ENCODE measurements at regions not wholly inside any gene's neighbourhood (a gene's known extent, or its start where the extent isn't known, plus 50 kb on each side); places are given as distances from the start of the nearest gene placed in this dataset.

- intact Hi-C loops (cut with DNase I), result no loop called here
- H3K4me1 ChIP-seq, result no peaks in the 10 kb centered on the region
- 64 to 94% (median 94%) methylated on average over 2 to 3 of the region's 3 CpGs for WGBS, 4 donors
- ATAC-seq (no peak), DNase-seq (no peak)
- no peaks in the 10 kb centered on the region for H3K9me3 ChIP-seq
- TF ChIP-seq POLR2A (IDR thresholded peaks at IDR 0.05) (no peak), CTCF (IDR thresholded peaks at IDR 0.05) (no peak)
- H3K36me3 ChIP-seq, result no peaks in the 10 kb centered on the region
- H3K27ac ChIP-seq, result no peak overlapping the region
- peaks cover 0 to 12% (median 0%) of the 10 kb centered on the region in 9 donors for H3K27me3 ChIP-seq
- H3K4me3 ChIP-seq, result no peak overlapping the region
Observed at GRCh38 chr10:80787952-80788351, 250.2 kb downstream of the SH2D4B start.

- intact Hi-C loops (cut with DNase I), result no loop called here
- TF ChIP-seq CTCF (IDR thresholded peaks at IDR 0.05) (no peak), POLR2A (IDR thresholded peaks at IDR 0.05) (no peak)
- Histone ChIP-seq H3K4me3 (no peak overlapping the region), H3K27ac (no peak overlapping the region), H3K4me1 (no peaks in the 10 kb centered on the region), H3K9me3 (no peaks in the 10 kb centered on the region), H3K36me3 (no peaks in the 10 kb centered on the region), H3K27me3 (no peaks in the 10 kb centered on the region)
- ATAC-seq (no peak), DNase-seq (no peak)
- WGBS, 4 donors, result 81 to 86% (median 83%) methylated on average over 3 of the region's 3 CpGs
Observed at GRCh38 chr10:80794994-80795393, 257.3 kb downstream of the SH2D4B start.

GRCh38 chr10:80805343-80806020 is 267.8 kb downstream of the SH2D4B start:
- Histone ChIP-seq H3K27ac (no peak overlapping the region), H3K4me3 (no peak overlapping the region), H3K9me3 (peaks cover 0 to 11% (median 0%) of the 10 kb centered on the region in 12 donors), H3K4me1 (no peaks in the 10 kb centered on the region), H3K36me3 (no peaks in the 10 kb centered on the region), H3K27me3 (no peaks in the 10 kb centered on the region)
- no peak for ATAC-seq
- TF ChIP-seq POLR2A (IDR thresholded peaks at IDR 0.05) (no peak), CTCF (IDR thresholded peaks at IDR 0.05) (no peak)
- no peak for DNase-seq
- intact Hi-C loops (cut with DNase I), result no loop called here
- WGBS, 4 donors, result 48 to 67% (median 61%) methylated on average over 2 of the region's 2 CpGs

- H3K36me3 ChIP-seq, result no peaks in the 10 kb centered on the region
- 94 to 97% (median 95%) methylated on average over 12 to 21 of the region's 21 CpGs for WGBS, 4 donors
- no peak overlapping the region for H3K4me3 ChIP-seq
- H3K27ac ChIP-seq, result no peak overlapping the region
- no peaks in the 10 kb centered on the region for H3K27me3 ChIP-seq
- intact Hi-C loops (cut with DNase I), result no loop called here
- H3K9me3 ChIP-seq, result peaks cover 0 to 8% (median 0%) of the 10 kb centered on the region in 12 donors
- TF ChIP-seq POLR2A (IDR thresholded peaks at IDR 0.05) (no peak), CTCF (IDR thresholded peaks at IDR 0.05) (no peak)
- ATAC-seq (no peak), DNase-seq (no peak)
- no peaks in the 10 kb centered on the region for H3K4me1 ChIP-seq
Observed at GRCh38 chr10:80814147-80814652, 276.5 kb downstream of the SH2D4B start.
